GOT3 (cell line): ENCODE measurements at regions not wholly inside any gene's neighbourhood (a gene's known extent, or its start where the extent isn't known, plus 50 kb on each side); places are given as distances from the start of the nearest gene placed in this dataset.
A peak's percentile ranks its signal among the peaks of the same experiment; 100 is the strongest.
"Not testable (repeated sequence)": the region's sequence is repeated elsewhere in the genome, so short reads cannot be mapped to it uniquely, and the experiment has no call there.

Source experiments
- DNase-seq: peaks from one replicate; lab custom pipeline; 2025; ENCODE audit warnings: mixed read lengths; lab: John Stamatoyannopoulos, UW

- DNase-seq = not testable (repeated sequence)
Measured at GRCh38 chr5:96319981-96320739, 112.9 kb downstream of the PCSK1 start.

GRCh38 chr5:96318569-96319110 lies 114.4 kb downstream of the PCSK1 start:
- DNase-seq = no peak

DNA sequence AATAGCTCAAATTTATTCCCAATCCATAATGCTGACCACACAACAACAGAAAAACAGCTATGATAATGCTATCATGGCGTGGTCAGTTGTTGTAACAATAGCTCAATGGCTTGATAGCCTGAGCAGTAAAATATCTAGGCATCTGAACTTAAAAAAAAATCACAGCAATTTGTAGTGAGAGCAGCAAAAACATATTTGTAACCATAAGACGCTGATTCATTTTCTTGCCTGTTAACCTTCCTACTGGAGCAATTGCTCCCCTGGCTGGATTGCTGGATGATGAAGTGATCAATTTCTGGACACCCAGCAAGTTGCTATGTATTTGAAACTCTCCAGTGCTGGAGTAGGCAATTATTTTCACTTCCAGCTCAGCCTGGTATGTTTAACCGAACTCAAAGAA lies 115.1 kb downstream of the PCSK1 start:
- no peak for DNase-seq

DNA sequence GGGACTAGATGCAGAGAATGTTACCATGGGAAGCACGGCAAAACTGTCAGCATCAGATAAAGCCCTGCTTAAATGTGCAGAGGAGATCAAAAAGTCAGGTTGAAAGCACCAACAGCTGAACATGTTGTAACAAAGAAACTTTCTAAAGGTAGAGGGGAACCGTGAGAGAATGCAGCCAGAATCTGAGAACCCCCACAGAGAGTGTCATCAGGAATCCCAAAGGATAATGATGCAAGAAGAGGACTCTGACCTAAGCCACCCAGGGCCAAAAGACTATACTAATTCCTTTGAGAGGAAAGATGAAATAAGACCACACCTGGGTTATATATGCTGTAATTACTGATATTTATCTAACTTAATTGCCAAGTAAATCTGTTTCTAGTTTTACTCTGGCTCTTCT lies 116.6 kb downstream of the PCSK1 start:
- DNase-seq = no peak

DNA sequence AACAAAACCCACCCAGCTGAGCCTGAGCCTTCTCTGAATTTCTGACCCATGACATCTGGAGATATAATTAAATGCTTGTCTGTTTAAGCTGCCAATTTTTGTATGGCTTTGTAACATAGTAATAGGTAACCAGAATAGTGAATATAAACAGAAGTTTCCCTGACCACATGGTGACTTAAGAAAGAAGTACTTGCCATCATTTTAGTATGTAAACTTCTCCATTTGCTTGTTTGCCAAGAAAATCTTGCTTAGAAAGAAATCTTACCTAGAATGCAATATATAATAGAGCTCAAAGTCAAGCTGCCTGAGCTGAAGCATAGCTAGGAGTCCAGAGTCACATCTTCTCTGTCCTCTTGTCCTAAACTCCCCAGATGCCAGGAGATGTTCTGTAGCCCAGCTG lies 117.0 kb downstream of the PCSK1 start:
- no peak for DNase-seq

DNA sequence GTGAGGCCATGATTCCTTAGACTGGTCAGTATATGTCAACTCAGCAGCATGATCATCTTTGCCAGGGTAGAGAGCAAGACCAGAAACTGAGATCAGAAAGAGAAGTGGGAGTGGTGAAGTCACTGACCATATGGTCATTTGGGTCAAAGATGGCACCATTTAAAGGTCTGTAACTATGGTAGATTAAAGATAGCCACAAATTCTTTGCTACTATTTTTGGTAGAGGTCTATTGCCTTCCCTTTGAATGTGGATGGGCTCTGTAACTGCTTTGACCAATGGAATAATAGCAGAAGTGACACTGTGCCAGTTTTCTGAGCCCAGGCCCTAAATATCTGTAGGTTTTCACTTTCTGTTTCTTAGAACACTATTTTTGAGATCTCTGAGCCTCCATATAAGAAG lies 117.6 kb downstream of the PCSK1 start:
- no peak for DNase-seq

DNA sequence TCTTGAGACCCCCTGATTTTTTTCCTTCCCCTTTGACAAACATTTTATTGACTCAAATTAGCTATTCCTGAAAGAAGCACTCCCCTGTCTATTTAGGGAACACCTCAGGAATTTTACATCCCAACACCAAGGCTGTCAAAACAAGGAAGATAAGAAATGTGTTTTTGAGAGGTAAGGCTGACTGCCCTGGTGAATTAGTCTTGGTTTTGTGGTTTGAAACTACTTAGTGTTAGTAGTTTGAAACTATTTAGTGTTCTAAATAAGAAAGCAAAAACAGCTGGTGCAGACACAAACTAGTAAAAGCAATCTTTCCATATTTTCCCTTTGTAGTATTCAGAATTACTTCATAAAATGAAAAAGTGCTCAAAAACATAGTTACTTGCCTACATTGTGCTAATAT lies 120.7 kb downstream of the PCSK1 start:
- no peak for DNase-seq

- DNase-seq = not testable (repeated sequence)
Measured at GRCh38 chr5:96307047-96307446, 126.0 kb downstream of the PCSK1 start.

DNA sequence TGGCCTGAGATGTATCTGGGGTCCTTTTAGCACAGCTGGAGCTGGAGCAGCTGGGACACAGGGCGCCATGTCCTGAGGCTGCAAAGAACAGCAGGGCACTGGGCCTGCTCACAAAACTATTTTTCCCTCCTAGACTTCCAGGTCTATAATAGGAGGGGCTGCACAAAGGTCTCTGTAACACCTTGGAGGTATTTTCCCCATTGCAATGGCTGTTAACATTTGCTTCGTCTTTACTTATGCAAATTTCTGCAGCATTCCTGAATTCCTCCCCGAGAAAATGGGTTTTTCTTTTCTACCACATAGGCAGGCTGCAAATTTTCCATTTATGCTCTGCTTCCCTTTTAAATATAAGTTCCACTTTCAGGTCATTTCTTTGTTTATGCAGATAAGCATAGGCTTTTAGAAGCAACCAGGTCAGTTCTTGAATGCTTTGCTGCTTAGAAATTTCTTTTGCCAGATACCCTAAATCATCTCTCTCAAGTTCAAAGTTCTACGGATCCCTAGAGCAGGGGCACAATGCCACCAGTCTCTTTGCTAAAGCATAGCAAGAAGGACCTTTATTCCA lies 130.8 kb downstream of the PCSK1 start:
- no peak for DNase-seq

- DNase-seq = no peak
Measured at GRCh38 chr5:96300976-96301375, 132.1 kb downstream of the PCSK1 start.

DNA sequence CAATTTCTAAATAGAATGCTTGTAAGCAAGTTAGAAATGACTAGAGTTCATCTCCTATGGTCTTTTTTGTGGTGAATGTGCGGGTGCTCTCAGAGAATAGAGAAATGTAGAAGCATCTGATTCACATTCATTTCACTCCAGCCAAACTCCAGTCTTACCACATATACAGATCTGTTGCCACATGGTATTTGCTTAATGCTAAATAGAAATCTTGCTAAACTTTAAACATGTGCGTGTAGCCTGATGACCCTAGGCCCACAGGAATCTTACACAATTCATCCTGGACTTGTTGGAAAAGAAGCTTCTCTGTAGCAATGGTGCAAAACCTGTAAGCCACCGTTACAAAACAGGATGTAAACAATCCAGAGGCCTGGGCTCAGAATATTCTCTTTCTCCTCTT lies 135.2 kb downstream of the PCSK1 start:
- DNase-seq = no peak

- DNase-seq = peak; percentile 15
Measured at GRCh38 chr5:96297290-96297689, 135.8 kb downstream of the PCSK1 start.

GRCh38 chr5:96294884-96295202 lies 138.2 kb downstream of the PCSK1 start:
- DNase-seq = no peak

GRCh38 chr5:96293966-96294883 lies 138.8 kb downstream of the PCSK1 start:
- no peak for DNase-seq

GRCh38 chr5:96292582-96293247 lies 140.3 kb downstream of the PCSK1 start:
- no peak for DNase-seq

GRCh38 chr5:96289287-96289686 lies 143.8 kb downstream of the PCSK1 start:
- DNase-seq = not testable (repeated sequence)

- no peak for DNase-seq
Measured at GRCh38 chr5:96288845-96289185, 144.2 kb downstream of the PCSK1 start.

DNA sequence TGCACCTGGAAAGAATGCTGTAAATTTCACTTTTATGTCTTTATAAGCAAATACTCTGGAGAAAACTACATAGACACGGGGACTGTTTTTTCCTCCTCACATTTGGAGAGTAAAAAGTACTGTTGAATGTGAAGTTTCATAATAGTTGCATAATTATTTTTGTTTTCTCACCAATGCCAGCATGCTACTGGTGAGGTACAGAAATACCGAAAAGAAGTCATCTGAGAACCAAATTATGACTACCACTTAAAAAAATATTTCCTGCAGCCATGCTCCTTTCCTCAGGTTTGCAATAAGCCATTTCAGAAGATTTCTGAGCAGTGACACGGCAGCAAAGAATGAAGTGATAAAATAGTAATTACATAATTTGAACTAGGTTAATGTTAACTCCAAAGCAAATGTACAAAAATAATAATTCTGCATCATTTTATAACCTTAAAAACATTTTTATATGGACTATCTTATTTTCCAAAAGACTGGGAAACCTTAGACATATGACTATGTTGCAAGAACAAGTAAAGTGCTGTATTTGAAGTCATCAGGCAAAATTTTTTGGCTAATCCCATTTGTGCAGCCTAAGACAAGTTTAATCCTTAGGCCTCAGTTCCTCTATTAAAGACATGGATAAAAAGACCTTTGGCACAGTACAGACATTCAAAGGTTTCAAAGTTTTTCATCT lies 144.7 kb downstream of the PCSK1 start:
- no peak for DNase-seq

GRCh38 chr5:96287136-96287535 lies 145.9 kb downstream of the PCSK1 start:
- DNase-seq = no peak

DNA sequence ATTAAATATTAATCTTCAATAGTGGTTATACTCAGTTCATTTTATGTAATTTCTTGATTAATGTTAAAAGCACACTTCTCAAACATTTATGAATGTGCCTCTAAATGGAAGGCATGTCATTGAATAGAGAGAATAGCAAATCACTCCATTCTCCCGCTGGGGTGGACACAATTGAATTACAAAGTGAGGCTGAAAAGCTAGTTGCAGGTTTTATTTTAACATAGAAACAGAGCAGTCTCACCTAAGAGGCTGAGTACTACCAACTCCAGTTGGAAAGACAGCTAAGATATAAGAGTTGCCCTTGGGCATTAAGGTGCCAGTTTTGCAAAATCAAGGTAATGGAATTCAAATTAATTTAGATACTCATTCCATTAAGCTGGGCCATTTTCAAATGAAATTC lies 147.2 kb downstream of the PCSK1 start:
- DNase-seq = no peak

DNA sequence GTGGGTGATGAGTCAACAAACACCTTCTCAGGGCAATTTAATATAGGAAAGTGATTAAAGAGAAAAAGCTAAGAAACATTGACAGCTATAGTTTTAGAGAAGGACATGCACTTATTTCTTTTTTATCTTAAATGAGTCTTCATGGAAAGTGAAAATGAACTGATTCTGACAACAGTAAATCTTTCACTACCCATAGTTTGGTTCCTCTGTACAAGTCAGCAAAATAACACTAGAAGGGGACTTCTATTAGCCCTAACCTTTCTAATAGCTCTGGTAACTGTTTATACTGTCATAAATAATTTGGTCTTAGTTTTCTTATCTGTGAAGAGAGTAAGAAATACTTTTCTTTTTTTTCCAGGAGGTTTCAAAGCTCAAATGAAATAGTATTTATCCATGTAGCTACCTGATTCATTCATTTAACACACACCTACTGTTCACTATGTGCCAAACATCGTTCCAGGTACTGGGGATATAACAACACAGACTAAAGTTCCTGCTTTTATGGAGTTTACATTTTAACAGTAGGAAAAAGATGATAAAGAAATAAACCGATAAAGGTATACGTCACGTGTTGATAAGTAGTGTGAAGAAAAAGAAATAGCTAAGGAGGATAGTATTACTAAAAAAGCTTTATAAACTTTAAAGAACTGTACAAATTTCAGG lies 148.2 kb downstream of the PCSK1 start:
- no peak for DNase-seq
